Psoas muscle (tissue), 7 donors: ENCODE measurements at regions not wholly inside any gene's neighbourhood (a gene's known extent, or its start where the extent isn't known, plus 50 kb on each side); places are given as distances from the start of the nearest gene placed in this dataset.

Source experiments
- ATAC-seq, 4 donors: fragments of 200-7000 bp; cut with Tn5 transposase; one replicate each; pipeline ENCODE4 v1.9.1; 2020; ENCODE audit warnings: moderate library complexity in 3 of 4, mild to moderate bottlenecking in 2 of 4
- DNase-seq, 2 donors: peaks; one replicate each; pipeline ENCODE4 v3.0.0-alpha.2; 2020
- H3K27ac ChIP-seq: fragments of 200-600 bp; one replicate; pipeline ENCODE4 v1.8.0; 2022
- H3K27me3 ChIP-seq, 3 donors: fragments of 200-600 bp in 1 of 3; one replicate each; pipeline versions ENCODE4 v1.6.1 to v1.8.0; 2013 to 2022; ENCODE audit warnings: low read length in 2 of 3, mild to moderate bottlenecking in 2 of 3, moderate library complexity in 1 of 3; ENCODE audit not compliant: insufficient read depth in 3 of 3
- H3K36me3 ChIP-seq, 2 donors: fragments of 200-600 bp in 1 of 2; one replicate each; pipeline versions ENCODE4 v1.6.1 to v1.8.0; 2013 to 2022; ENCODE audit warnings: low read depth in 1 of 2, mild to moderate bottlenecking in 1 of 2, moderate library complexity in 1 of 2; ENCODE audit not compliant: insufficient read depth in 1 of 2
- H3K4me1 ChIP-seq: fragments of 200-600 bp; one replicate; pipeline ENCODE4 v1.8.0; 2022
- H3K4me3 ChIP-seq: fragments of 200-600 bp; one replicate; pipeline ENCODE4 v1.8.0; 2022; ENCODE audit warnings: mild to moderate bottlenecking
- H3K9me3 ChIP-seq: fragments of 200-600 bp; one replicate; pipeline ENCODE4 v1.8.0; 2022
- CTCF ChIP-seq: fragments of 200-600 bp; IDR thresholded peaks from one replicate; pipeline ENCODE4 v1.8.0; 2022; ENCODE audit warnings: antibody characterized with exemption
- WGBS, 3 donors: extraction: QIAGEN DNeasy Blood & Tissue Kit; methylation state at CpG; one replicate each; pipeline versions ENCODE4 v1.1.6 to v1.1.7; 2013; 5-methylcytosine and 5-hydroxymethylcytosine counted together
- intact Hi-C, 2 donors: fragments of 100-400 bp; cut with DNase I; formaldehyde crosslinking; loops; one replicate each; pipeline versions ENCODE4 v1.11.0 to v1.14.2; 2022
- donor health status: healthy with polysubstance abuse.
- donor health status: DM: no; HTN: no; CAD: no; lungs with moderate emphysema.
- donor health status: Bipolar disorder and iron deficiency.
- donor health status: healthy.
- donor health status: DM: yes; HTN: yes; CAD: no.
- donor health status: DM: no; HTN: no; CAD: no.
- donor health status: DM: yes; HTN: yes; CAD: no.

GRCh38 chr4:41799126-41799525 lies 50.6 kb upstream of the PHOX2B start:
- intact Hi-C loops = no loop called here
- no peak for DNase-seq
- H3K4me1 ChIP-seq = no peaks in the 10 kb centered on the region
- H3K27ac ChIP-seq = no peak overlapping the region
- WGBS, 3 donors = 44 to 48% (median 46%) methylated on average over 1 of the region's 1 CpG
- H3K27me3 ChIP-seq = peaks cover 0 to 3% (median 2%) of the 10 kb centered on the region in 3 donors
- no peaks in the 10 kb centered on the region for H3K9me3 ChIP-seq
- no peaks in the 10 kb centered on the region for H3K36me3 ChIP-seq
- H3K4me3 ChIP-seq = no peak overlapping the region
- ATAC-seq = no peak
- no peak for TF ChIP-seq CTCF
